Colonic mucosa (tissue), 4 donors: ENCODE measurements at regions not wholly inside any gene's neighbourhood (a gene's known extent, or its start where the extent isn't known, plus 50 kb on each side); places are given as distances from the start of the nearest gene placed in this dataset.

ENCODE experiments used
- DNase-seq: peaks from one replicate; pipeline ENCODE4 v3.0.0-alpha.2; 2020
- H3K27ac ChIP-seq: fragments of 200-600 bp; one replicate; pipeline ENCODE4 v1.8.0; 2021
- H3K27me3 ChIP-seq: fragments of 200-600 bp; one replicate; pipeline ENCODE4 v1.8.0; 2021
- H3K36me3 ChIP-seq: fragments of 200-600 bp; one replicate; pipeline ENCODE4 v1.8.0; 2021
- H3K4me1 ChIP-seq: fragments of 200-600 bp; one replicate; pipeline ENCODE4 v1.8.0; 2021; ENCODE audit warnings: mild to moderate bottlenecking
- H3K4me3 ChIP-seq: fragments of 200-600 bp; one replicate; pipeline ENCODE4 v1.8.0; 2021
- H3K9ac ChIP-seq, 2 donors: one replicate each; pipeline ENCODE4 v1.7.0; 2013; ENCODE audit warnings: control low read depth in 2 of 2, low read depth in 2 of 2, low read length in 2 of 2
- H3K9me3 ChIP-seq: fragments of 200-600 bp; one replicate; pipeline ENCODE4 v1.8.0; 2021
- CTCF ChIP-seq: fragments of 200-600 bp; IDR thresholded peaks from one replicate; pipeline ENCODE4 v1.8.0; 2022; ENCODE audit warnings: antibody characterized with exemption, mild to moderate bottlenecking
- intact Hi-C: fragments of 100-400 bp; cut with DNase I; formaldehyde crosslinking; loops from one replicate; pipeline ENCODE4 v1.14.1; 2022
- donor health status: healthy.
- donor health status: DM: no; HTN: no; CAD: no.
- donor health status: DM: no; HTN: no; CAD: no.

GRCh38 chr10:133023216-133023843 is 64.4 kb upstream of the ADGRA1 start:
- TF ChIP-seq CTCF, result no peak
- intact Hi-C loops, result no loop called here
- H3K4me1 ChIP-seq, result no peaks in the 10 kb centered on the region
- H3K9ac ChIP-seq, result no peak overlapping the region
- no peak overlapping the region for H3K4me3 ChIP-seq
- no peak for DNase-seq
- H3K27me3 ChIP-seq, result no peaks in the 10 kb centered on the region
- no peaks in the 10 kb centered on the region for H3K9me3 ChIP-seq
- H3K27ac ChIP-seq, result no peak overlapping the region
- H3K36me3 ChIP-seq, result no peaks in the 10 kb centered on the region

- H3K4me1 ChIP-seq, result no peaks in the 10 kb centered on the region
- no peak overlapping the region for H3K27ac ChIP-seq
- H3K27me3 ChIP-seq, result no peaks in the 10 kb centered on the region
- H3K9me3 ChIP-seq, result no peaks in the 10 kb centered on the region
- intact Hi-C loops, result no loop called here
- no peak for DNase-seq
- H3K36me3 ChIP-seq, result no peaks in the 10 kb centered on the region
- no peak overlapping the region for H3K9ac ChIP-seq
- H3K4me3 ChIP-seq, result no peak overlapping the region
- TF ChIP-seq CTCF, result no peak
Observed at GRCh38 chr10:133022776-133023100, 65.0 kb upstream of the ADGRA1 start.

- no peaks in the 10 kb centered on the region for H3K4me1 ChIP-seq
- H3K9me3 ChIP-seq, result no peaks in the 10 kb centered on the region
- H3K27ac ChIP-seq, result no peak overlapping the region
- no peaks in the 10 kb centered on the region for H3K36me3 ChIP-seq
- H3K4me3 ChIP-seq, result no peak overlapping the region
- no peak for TF ChIP-seq CTCF
- no peak for DNase-seq
- H3K9ac ChIP-seq, result no peak overlapping the region
- H3K27me3 ChIP-seq, result no peaks in the 10 kb centered on the region
- intact Hi-C loops, result no loop called here
Observed at GRCh38 chr10:133021963-133022775, 65.6 kb upstream of the ADGRA1 start.

- Histone ChIP-seq H3K4me1 (no peaks in the 10 kb centered on the region), H3K27ac (no peak overlapping the region), H3K36me3 (no peaks in the 10 kb centered on the region), H3K27me3 (no peaks in the 10 kb centered on the region), H3K9ac (no peak overlapping the region), H3K4me3 (no peak overlapping the region), H3K9me3 (no peaks in the 10 kb centered on the region)
- DNase-seq, result no peak
- intact Hi-C loops, result no loop called here
- no peak for TF ChIP-seq CTCF
Observed at GRCh38 chr10:133021116-133021962, 66.4 kb upstream of the ADGRA1 start.

GRCh38 chr10:133020193-133020817 is 67.4 kb upstream of the ADGRA1 start:
- no peak for DNase-seq
- H3K36me3 ChIP-seq, result no peaks in the 10 kb centered on the region
- H3K4me1 ChIP-seq, result no peaks in the 10 kb centered on the region
- TF ChIP-seq CTCF, result no peak
- H3K9me3 ChIP-seq, result no peaks in the 10 kb centered on the region
- intact Hi-C loops, result no loop called here
- H3K4me3 ChIP-seq, result no peak overlapping the region
- H3K27me3 ChIP-seq, result no peaks in the 10 kb centered on the region
- no peak overlapping the region for H3K9ac ChIP-seq
- H3K27ac ChIP-seq, result no peak overlapping the region
